ENCODE measurements at regions not wholly inside any gene's neighbourhood (a gene's known extent, or its start where the extent isn't known, plus 50 kb on each side); places are given as distances from the start of the nearest gene placed in this dataset.

GRCh38 chr5:167745868-167746267 lies 545.6 kb upstream of the WWC1 start:
- Histone ChIP-seq H3F3A (ENCODE audit: insufficient read depth, low read length) (no peaks in the 10 kb centered on the region), H2AFZ (ENCODE audit: low read length) (no peak overlapping the region)
- TF ChIP-seq CTCF (IDR thresholded peaks at IDR 0.05; ENCODE audit: low read length) (no peak), EZH2 (IDR thresholded peaks at IDR 0.05; ENCODE audit: borderline replicate concordance, low read length) (no peak)

DNA sequence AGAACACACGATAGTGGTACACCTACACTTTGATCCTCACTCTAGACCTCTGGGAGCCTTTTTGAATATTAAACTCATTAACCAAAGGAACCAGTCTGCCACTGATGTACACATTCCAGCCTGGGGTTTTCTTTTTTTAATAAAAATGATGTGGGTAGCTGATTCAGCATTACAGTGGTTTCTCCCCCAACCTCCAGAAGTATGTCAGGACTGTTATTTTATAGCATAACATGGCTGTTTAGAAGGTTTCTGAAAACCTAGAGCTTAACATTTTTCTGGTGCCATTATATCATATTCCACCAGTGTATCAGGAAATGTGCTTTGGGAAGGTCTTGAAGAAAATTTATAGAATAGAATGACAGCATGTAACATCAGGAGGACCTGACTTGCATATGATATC lies 540.9 kb upstream of the WWC1 start:
- Histone ChIP-seq H2AFZ (ENCODE audit: low read length) (no peak overlapping the region), H3K4me2 (ENCODE audit: low read length) (no peak overlapping the region), H3K36me3 (ENCODE audit: insufficient read depth, low read length) (no peaks in the 10 kb centered on the region), H3K4me3 (ENCODE audit: low read depth, low read length, poor library complexity, severe bottlenecking) (no peak overlapping the region), H3K9me3 (ENCODE audit: low read length) (no peaks in the 10 kb centered on the region), H3K27me3 (ENCODE audit: insufficient read depth, low read length) (no peaks in the 10 kb centered on the region), H3K4me1 (ENCODE audit: insufficient read depth, low read length, severe bottlenecking) (no peaks in the 10 kb centered on the region), H3K9me2 (ENCODE audit: low read depth, low read length) (no peaks in the 10 kb centered on the region), H3K27ac (ENCODE audit: low read depth, low read length, poor library complexity, severe bottlenecking) (no peak overlapping the region), H3K79me2 (ENCODE audit: insufficient read depth, low read length) (no peaks in the 10 kb centered on the region), H4K20me1 (ENCODE audit: insufficient read depth, low read length) (no peaks in the 10 kb centered on the region), H3F3A (ENCODE audit: insufficient read depth, low read length) (no peaks in the 10 kb centered on the region), H3K9ac (ENCODE audit: low read length) (no peak overlapping the region)
- no peak for TF ChIP-seq CTCF (IDR thresholded peaks at IDR 0.05; ENCODE audit: low read length)

More at GRCh38 chr5:167745868-167746267, 545.6 kb upstream of the WWC1 start:
- Histone ChIP-seq H3K9me3 (ENCODE audit: low read length) (no peaks in the 10 kb centered on the region), H4K20me1 (ENCODE audit: insufficient read depth, low read length) (no peaks in the 10 kb centered on the region), H3K36me3 (ENCODE audit: insufficient read depth, low read length) (no peaks in the 10 kb centered on the region), H3K27me3 (ENCODE audit: insufficient read depth, low read length) (no peaks in the 10 kb centered on the region), H3K4me3 (ENCODE audit: low read depth, low read length, poor library complexity, severe bottlenecking) (no peak overlapping the region), H3K27ac (ENCODE audit: low read depth, low read length, poor library complexity, severe bottlenecking) (no peak overlapping the region), H3K4me2 (ENCODE audit: low read length) (no peak overlapping the region), H3K9me2 (ENCODE audit: low read depth, low read length) (no peaks in the 10 kb centered on the region), H3K4me1 (ENCODE audit: insufficient read depth, low read length, severe bottlenecking) (no peaks in the 10 kb centered on the region), H3K79me2 (ENCODE audit: insufficient read depth, low read length) (no peaks in the 10 kb centered on the region), H3K9ac (ENCODE audit: low read length) (no peak overlapping the region)

DNA sequence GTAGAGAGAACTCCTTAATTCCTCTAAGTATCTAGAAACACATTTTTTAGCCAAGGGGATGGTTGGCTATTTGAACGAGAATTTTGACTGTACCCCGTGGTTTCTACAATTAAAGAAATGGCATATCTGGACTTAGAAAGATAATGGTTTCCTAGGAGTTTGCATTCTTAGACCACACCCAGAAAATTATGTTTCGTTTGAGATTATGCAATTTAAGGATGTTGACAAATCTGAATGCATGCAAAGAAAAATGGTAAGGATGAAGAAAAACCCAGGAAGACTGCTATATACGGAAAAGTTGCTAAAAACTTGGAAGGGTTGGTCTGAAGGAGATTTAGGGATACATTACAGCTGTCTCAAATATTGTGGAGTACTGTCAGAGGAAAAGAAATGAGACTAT lies 538.5 kb upstream of the WWC1 start:
- H4K20me1 ChIP-seq (ENCODE audit: insufficient read depth, low read length): no peaks in the 10 kb centered on the region
- H3K36me3 ChIP-seq (ENCODE audit: insufficient read depth, low read length): no peaks in the 10 kb centered on the region
- H3K4me2 ChIP-seq (ENCODE audit: low read length): no peak overlapping the region
- H3K4me3 ChIP-seq (ENCODE audit: low read depth, low read length, poor library complexity, severe bottlenecking): no peak overlapping the region
- no peaks in the 10 kb centered on the region for H3K9me3 ChIP-seq (ENCODE audit: low read length)
- no peaks in the 10 kb centered on the region for H3K4me1 ChIP-seq (ENCODE audit: insufficient read depth, low read length, severe bottlenecking)
- H3F3A ChIP-seq (ENCODE audit: insufficient read depth, low read length): no peaks in the 10 kb centered on the region
- H3K27me3 ChIP-seq (ENCODE audit: insufficient read depth, low read length): no peaks in the 10 kb centered on the region
- H3K27ac ChIP-seq (ENCODE audit: low read depth, low read length, poor library complexity, severe bottlenecking): no peak overlapping the region
- TF ChIP-seq CTCF (IDR thresholded peaks at IDR 0.05; ENCODE audit: low read length) (no peak), EZH2 (IDR thresholded peaks at IDR 0.05; ENCODE audit: borderline replicate concordance, low read length) (no peak)
- no peak overlapping the region for H3K9ac ChIP-seq (ENCODE audit: low read length)
- no peaks in the 10 kb centered on the region for H3K9me2 ChIP-seq (ENCODE audit: low read depth, low read length)
- no peak overlapping the region for H2AFZ ChIP-seq (ENCODE audit: low read length)
- H3K79me2 ChIP-seq (ENCODE audit: insufficient read depth, low read length): no peaks in the 10 kb centered on the region
